Retinal pigment epithelial cell (primary cell): ENCODE measurements at regions not wholly inside any gene's neighbourhood (a gene's known extent, or its start where the extent isn't known, plus 50 kb on each side); places are given as distances from the start of the nearest gene placed in this dataset.

Source experiments
- DNase-seq: peaks from one replicate; pipeline ENCODE4 v3.0.0-alpha.2; 2010; ENCODE audit warnings: low read depth
- H3K4me3 ChIP-seq: 2 replicates; pipeline ENCODE4 v1.5.1; 2011; ENCODE audit warnings: mild to moderate bottlenecking, low read length, control low read depth, moderate library complexity
- TF ChIP-seq, protein P1 (sequence below): conservative IDR thresholded peaks from 2 replicates; pipeline ENCODE4 v1.5.1; 2011; ENCODE audit warnings: low read depth, low read length, control low read depth, inconsistent platforms

GRCh38 chr6:109299776-109300564, 82.3 kb downstream of the CD164 start:
- TF ChIP-seq, protein P1, sequence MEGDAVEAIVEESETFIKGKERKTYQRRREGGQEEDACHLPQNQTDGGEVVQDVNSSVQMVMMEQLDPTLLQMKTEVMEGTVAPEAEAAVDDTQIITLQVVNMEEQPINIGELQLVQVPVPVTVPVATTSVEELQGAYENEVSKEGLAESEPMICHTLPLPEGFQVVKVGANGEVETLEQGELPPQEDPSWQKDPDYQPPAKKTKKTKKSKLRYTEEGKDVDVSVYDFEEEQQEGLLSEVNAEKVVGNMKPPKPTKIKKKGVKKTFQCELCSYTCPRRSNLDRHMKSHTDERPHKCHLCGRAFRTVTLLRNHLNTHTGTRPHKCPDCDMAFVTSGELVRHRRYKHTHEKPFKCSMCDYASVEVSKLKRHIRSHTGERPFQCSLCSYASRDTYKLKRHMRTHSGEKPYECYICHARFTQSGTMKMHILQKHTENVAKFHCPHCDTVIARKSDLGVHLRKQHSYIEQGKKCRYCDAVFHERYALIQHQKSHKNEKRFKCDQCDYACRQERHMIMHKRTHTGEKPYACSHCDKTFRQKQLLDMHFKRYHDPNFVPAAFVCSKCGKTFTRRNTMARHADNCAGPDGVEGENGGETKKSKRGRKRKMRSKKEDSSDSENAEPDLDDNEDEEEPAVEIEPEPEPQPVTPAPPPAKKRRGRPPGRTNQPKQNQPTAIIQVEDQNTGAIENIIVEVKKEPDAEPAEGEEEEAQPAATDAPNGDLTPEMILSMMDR = no peak
- no peak overlapping the region for H3K4me3 ChIP-seq
- DNase-seq = peak; percentile 62

- H3K4me3 ChIP-seq = no peak overlapping the region
- TF ChIP-seq, protein P1 = no peak
- no peak for DNase-seq
Measured at GRCh38 chr6:109299265-109299607, 83.0 kb downstream of the CD164 start.

DNA sequence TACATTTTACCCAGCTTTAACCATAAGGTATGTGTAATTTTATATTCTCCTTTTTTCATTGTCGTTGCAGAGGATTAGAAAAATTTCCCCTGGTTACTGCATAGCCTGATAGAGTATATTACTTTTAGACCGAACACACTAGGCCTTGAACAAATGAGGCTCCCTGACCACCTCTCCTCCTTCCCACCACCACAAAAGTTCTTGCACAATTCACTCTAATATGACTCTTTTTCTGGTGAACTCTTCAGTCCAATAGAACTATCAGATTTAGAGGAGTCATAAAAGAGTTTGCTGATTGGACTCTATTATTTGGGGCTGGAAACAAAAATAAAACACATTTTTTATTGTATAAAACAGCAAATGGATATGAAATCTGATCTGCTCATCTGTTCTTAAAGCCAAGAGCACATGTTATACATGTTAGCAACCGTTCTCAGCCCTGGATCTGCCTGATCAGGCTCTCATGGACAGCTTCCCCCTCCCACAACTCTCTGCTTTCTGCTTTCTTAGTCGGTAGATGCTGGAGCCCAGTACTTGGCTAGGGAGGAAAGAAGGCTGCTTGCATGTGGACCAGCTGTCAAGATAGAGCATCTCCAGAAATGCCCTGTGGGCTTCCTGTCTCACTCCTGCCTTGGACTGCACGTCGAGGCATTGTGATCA, 83.5 kb downstream of the CD164 start:
- no peak for DNase-seq
- TF ChIP-seq, protein P1 = no peak
- no peak overlapping the region for H3K4me3 ChIP-seq

- H3K4me3 ChIP-seq = no peak overlapping the region
- DNase-seq = no peak
- TF ChIP-seq, protein P1 = no peak
Measured at GRCh38 chr6:109297406-109298110, 84.7 kb downstream of the CD164 start.

DNA sequence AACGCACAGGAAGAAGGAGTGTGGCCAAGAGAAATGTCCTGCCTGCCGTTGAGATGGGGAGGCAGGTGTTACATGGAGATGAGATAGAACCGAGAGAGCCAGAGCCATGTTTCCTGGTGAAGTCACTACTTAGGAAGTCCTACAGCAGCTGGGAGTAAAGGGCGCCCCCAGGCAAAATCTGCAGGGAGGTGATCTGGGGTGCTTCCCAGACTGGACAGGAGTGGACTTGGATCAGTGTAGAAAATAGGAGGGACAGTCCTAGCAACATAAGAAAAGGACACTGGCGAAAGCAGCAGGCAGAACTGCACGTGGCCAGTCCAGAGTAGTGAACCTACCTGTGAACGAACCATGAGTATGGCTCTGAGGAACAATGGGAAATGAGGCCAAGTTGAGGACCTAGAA, 85.3 kb downstream of the CD164 start:
- no peak overlapping the region for H3K4me3 ChIP-seq
- TF ChIP-seq, protein P1 = no peak
- DNase-seq = no peak

- no peak overlapping the region for H3K4me3 ChIP-seq
- no peak for DNase-seq
- TF ChIP-seq, protein P1 = no peak
Measured at GRCh38 chr6:109296452-109296851, 85.8 kb downstream of the CD164 start.

- H3K4me3 ChIP-seq = no peak overlapping the region
- TF ChIP-seq, protein P1 = no peak
- no peak for DNase-seq
Measured at GRCh38 chr6:109295774-109296156, 86.5 kb downstream of the CD164 start.
